HepG2 (cell line): ENCODE measurements at regions not wholly inside any gene's neighbourhood (a gene's known extent, or its start where the extent isn't known, plus 50 kb on each side); places are given as distances from the start of the nearest gene placed in this dataset.

ENCODE experiments used
- ATAC-seq: fragments of 200-7000 bp; cut with Tn5 transposase; 3 replicates; pipeline ENCODE4 v1.9.1; 2020; ENCODE audit warnings: mild to moderate bottlenecking, moderate library complexity
- BruUV-seq: library from RNA; stranded (reverse); fragments of 400-500 nt; replicated peaks from 2 replicates; lab custom pipeline; 2021; lab: Mats Ljungman, UMichigan
- CTCF ChIA-PET: fragments of 300-600 bp; formaldehyde crosslinking; extraction: SDS; loops from one replicate; lab custom pipeline; 2021; ENCODE audit warnings: low total read pairs, inconsistent platforms, low intra/inter-chr PET ratio; lab: Yijun Ruan, JAX
- POLR2A ChIA-PET: fragments of 350-600 bp; sonication (Branson Sonifier 250); formaldehyde crosslinking; loops from one replicate; lab custom pipeline; 2020; ENCODE audit warnings: antibody characterized with exemption, inconsistent platforms; lab: Yijun Ruan, JAX
- DNase-seq: peaks from one replicate; pipeline ENCODE4 v3.0.0-alpha.2; 2015; ENCODE audit warnings: low spot score
- FAIRE-seq: peaks from 3 replicates; lab custom pipeline; 2011; peaks lifted over from hg19 to GRCh38; lab: Jason Lieb, UNC
- H2AFZ ChIP-seq: one replicate; pipeline ENCODE4 v1.6.1; 2011; ENCODE audit warnings: low read length, inconsistent platforms
- H3K27ac ChIP-seq: fragments of 300-600 bp; 3 replicates; pipeline ENCODE4 v1.8.0; 2011; ENCODE audit warnings: mixed run types, mild to moderate bottlenecking, mixed read lengths, low read length, inconsistent platforms; ENCODE audit not compliant: insufficient read depth; ENCODE audit errors: extremely low read length
- H3K27me3 ChIP-seq, 2 experiments: fragments of 200-600 bp in 1 of 2; 2 replicates in 1 of 2; 3 replicates in 1 of 2; pipeline versions ENCODE4 v1.6.0 to v1.8.0; 2011; ENCODE audit warnings: low read length in 2 of 2, mild to moderate bottlenecking in 2 of 2, moderate library complexity in 2 of 2, inconsistent platforms in 1 of 2; ENCODE audit not compliant: insufficient read depth in 2 of 2, control insufficient read depth in 1 of 2
- H3K36me3 ChIP-seq, 2 experiments: fragments of 200-600 bp in 1 of 2; replicated peaks in 1 of 2; 2 replicates in 1 of 2; 3 replicates in 1 of 2; pipeline versions ENCODE4 v1.5.1 to v1.8.0; 2011; ENCODE audit warnings: low read length in 2 of 2, inconsistent platforms in 1 of 2; ENCODE audit not compliant: insufficient read depth in 2 of 2, control insufficient read depth in 1 of 2
- H3K4me1 ChIP-seq: 2 replicates; pipeline ENCODE4 v1.5.1; 2012; ENCODE audit warnings: low read length, inconsistent platforms; ENCODE audit not compliant: insufficient read depth
- H3K4me2 ChIP-seq: 2 replicates; pipeline ENCODE4 v1.6.0; 2011; ENCODE audit warnings: low read depth, low read length, inconsistent platforms
- H3K4me3 ChIP-seq, 3 experiments: fragments of 200-600 bp in 1 of 3; sonication (generic), shearing (Covaris generic) in 1 of 3; replicated peaks in 1 of 3; 2 replicates each; pipeline ENCODE4 v1.5.1; 2011 to 2016; ENCODE audit warnings: low read length in 3 of 3, inconsistent platforms in 2 of 3, low read depth in 2 of 3, mild to moderate bottlenecking in 2 of 3, control low read depth in 1 of 3, mixed read lengths in 1 of 3; ENCODE audit not compliant: insufficient read depth in 1 of 3
- H3K79me2 ChIP-seq: one replicate; pipeline ENCODE4 v1.6.1; 2011; ENCODE audit warnings: low read length, inconsistent platforms; ENCODE audit not compliant: insufficient read depth
- H3K9ac ChIP-seq: 2 replicates; pipeline ENCODE4 v1.6.0; 2011; ENCODE audit warnings: mild to moderate bottlenecking, low read depth, low read length, inconsistent platforms; ENCODE audit not compliant: insufficient read depth
- H3K9me3 ChIP-seq: 2 replicates; pipeline ENCODE4 v1.5.1; 2012; ENCODE audit warnings: mild to moderate bottlenecking, low read length
- H4K20me1 ChIP-seq: 2 replicates; pipeline ENCODE4 v1.6.0; 2011; ENCODE audit warnings: inconsistent platforms, mild to moderate bottlenecking, low read length, moderate library complexity; ENCODE audit not compliant: insufficient read depth
- ASH2L ChIP-seq: fragments of 300-600, 200-600 bp; sonication (generic); IDR thresholded peaks from 2 replicates; pipeline ENCODE4 v1.7.0; 2017; ENCODE audit warnings: low read depth, mild to moderate bottlenecking, moderate library complexity, mixed read lengths, low read length; ENCODE audit not compliant: insufficient read length
- RBM22 ChIP-seq: fragments of 200-400 bp; formaldehyde crosslinking; optimal IDR thresholded peaks from 2 replicates; pipeline ENCODE3; 2017; ENCODE audit warnings: mild to moderate bottlenecking, low read length, moderate library complexity
- TOPORS ChIP-seq: sonication (generic); formaldehyde crosslinking; IDR thresholded peaks from 2 replicates; pipeline ENCODE4 v1.8.0; 2023; ENCODE audit warnings: mild to moderate bottlenecking, missing genetic modification reagents
- ZNF331 ChIP-seq: sonication (generic); formaldehyde crosslinking; IDR thresholded peaks from 2 replicates; pipeline ENCODE4 v1.4.0; 2020; ENCODE audit warnings: missing genetic modification reagents
- ZNF607 ChIP-seq: sonication (generic); formaldehyde crosslinking; IDR thresholded peaks from 2 replicates; pipeline ENCODE4 v1.5.1; 2020; ENCODE audit warnings: missing genetic modification reagents, mild to moderate bottlenecking, borderline replicate concordance
- WGBS: methylation state at CpG from one replicate; pipeline ENCODE4 v1.1.6; 2017; ENCODE audit warnings: low lambda C conversion rate; 5-methylcytosine and 5-hydroxymethylcytosine counted together
- in situ Hi-C: cut with HindIII; loops from 2 replicates; pipeline ENCODE4 v1.10.0; 2017; ENCODE audit warnings: low pct_unique_long_range_greater_than_20kb; ENCODE audit not compliant: extremely low pct_ligation_motif_present
- intact Hi-C: fragments of 100-400 bp; cut with micrococcal nuclease; formaldehyde crosslinking; loops from one replicate; pipeline ENCODE4 v1.10.0; 2022; ENCODE audit not compliant: unreplicated experiment
- TF ChIP-seq, protein P1 (sequence below): sonication (generic); formaldehyde crosslinking; IDR thresholded peaks from 2 replicates; pipeline ENCODE4 v1.4.0; 2020; ENCODE audit warnings: missing genetic modification reagents
- TF ChIP-seq, protein P2 (sequence below): IDR thresholded peaks from 2 replicates; pipeline ENCODE4 v1.6.1; 2012; ENCODE audit warnings: inconsistent platforms
- TF ChIP-seq, protein P3 (sequence below), 2 experiments: sonication (generic) in 1 of 2; formaldehyde crosslinking in 1 of 2; IDR thresholded peaks; 2 replicates each; pipeline versions ENCODE4 v1.4.0 to v1.6.1; 2016 to 2020; ENCODE audit warnings: borderline replicate concordance in 1 of 2, low read depth in 1 of 2, mild to moderate bottlenecking in 1 of 2, missing genetic modification reagents in 1 of 2

DNA sequence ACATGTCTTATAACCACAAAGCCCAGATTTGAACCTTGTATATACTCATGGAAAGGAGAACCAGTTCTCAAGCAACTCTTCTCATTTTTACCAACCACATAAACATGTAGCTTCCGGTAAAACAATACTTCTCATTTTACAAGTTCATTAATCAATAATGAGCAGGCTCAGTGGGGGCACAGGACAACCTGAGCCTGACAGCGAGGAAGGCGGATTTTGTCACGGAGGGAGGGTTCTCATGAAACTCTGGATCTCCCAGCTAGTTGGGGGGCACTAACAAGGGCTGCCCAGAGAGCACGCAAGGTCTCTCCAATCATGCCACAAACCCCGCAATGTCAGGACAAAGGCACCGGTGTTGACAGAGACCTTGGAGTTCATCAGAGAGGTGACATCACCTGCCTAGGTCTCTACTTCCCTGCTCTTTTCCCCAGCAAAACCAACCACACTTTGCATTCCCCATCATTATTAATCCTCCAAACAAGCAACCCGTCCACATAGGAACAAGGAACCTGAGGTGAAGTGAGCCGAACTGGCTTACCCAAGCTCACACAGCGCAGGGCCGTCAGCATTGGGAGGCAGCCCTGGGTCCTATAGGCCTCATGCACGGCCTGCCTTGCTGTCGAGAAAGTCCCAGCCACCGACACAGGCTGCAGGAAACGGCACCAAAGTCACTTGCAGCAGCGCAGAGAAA, 192.1 kb upstream of the KLF14 start (continued):
- TF ChIP-seq ASH2L (no peak), ZNF331 (CRISPR knock-in tag) (no peak), TOPORS (CRISPR knock-in tag) (no peak), ZNF607 (peak; percentile 34; the same call in 1 of the 2 replicates)
- TF ChIP-seq, protein P1, sequence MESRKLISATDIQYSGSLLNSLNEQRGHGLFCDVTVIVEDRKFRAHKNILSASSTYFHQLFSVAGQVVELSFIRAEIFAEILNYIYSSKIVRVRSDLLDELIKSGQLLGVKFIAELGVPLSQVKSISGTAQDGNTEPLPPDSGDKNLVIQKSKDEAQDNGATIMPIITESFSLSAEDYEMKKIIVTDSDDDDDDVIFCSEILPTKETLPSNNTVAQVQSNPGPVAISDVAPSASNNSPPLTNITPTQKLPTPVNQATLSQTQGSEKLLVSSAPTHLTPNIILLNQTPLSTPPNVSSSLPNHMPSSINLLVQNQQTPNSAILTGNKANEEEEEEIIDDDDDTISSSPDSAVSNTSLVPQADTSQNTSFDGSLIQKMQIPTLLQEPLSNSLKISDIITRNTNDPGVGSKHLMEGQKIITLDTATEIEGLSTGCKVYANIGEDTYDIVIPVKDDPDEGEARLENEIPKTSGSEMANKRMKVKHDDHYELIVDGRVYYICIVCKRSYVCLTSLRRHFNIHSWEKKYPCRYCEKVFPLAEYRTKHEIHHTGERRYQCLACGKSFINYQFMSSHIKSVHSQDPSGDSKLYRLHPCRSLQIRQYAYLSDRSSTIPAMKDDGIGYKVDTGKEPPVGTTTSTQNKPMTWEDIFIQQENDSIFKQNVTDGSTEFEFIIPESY (CRISPR knock-in tag) = peak; percentile 66
- TF ChIP-seq, protein P2, sequence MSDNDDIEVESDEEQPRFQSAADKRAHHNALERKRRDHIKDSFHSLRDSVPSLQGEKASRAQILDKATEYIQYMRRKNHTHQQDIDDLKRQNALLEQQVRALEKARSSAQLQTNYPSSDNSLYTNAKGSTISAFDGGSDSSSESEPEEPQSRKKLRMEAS = no peak; the same call in 1 of the 2 replicates

DNA sequence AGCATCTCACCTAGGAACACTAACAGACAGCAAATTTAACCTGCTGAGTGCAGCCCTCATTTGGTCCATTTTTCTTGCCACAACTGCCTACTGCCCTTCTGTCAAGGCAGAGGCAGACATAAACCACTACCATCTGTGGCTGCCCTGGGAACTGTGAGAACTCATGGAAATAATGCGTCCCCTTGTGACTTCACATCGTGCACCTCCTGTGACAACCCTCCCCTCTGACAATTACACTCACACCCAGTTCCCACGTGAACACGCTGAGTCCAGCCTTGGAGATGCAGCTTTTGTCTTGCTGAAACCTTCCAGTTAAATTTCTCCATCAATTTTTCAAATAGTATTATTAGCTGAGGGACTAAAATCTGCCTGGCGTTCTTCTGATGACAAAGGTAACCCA, 193.1 kb upstream of the KLF14 start:
- ChIA-PET CTCF (no interaction called here), POLR2A (interaction anchor here (1.1 kb wide), 1 partner anchor 15 kb away, joined by 4 read pairs; no protein-coding TSS in a partner anchor)
- 98% methylated on average over 5 of the region's 5 CpGs for WGBS
- BruUV-seq = no TSS peak
- Histone ChIP-seq H3K27me3 (no peaks in the 10 kb centered on the region), H3K27ac (no peak overlapping the region), H3K79me2 (peaks cover 87% of the 10 kb centered on the region), H2AFZ (no peak overlapping the region), H3K36me3 (peaks cover 3 to 18% of the 10 kb centered on the region in 2 experiments; a peak in 4 of 5 replicates), H4K20me1 (peaks cover 4% of the 10 kb centered on the region; the same call in 1 of the 2 replicates), H3K4me1 (peaks cover 66% of the 10 kb centered on the region), H3K4me2 (no peak overlapping the region), H3K4me3 (no peak overlapping the region), H3K9ac (no peak overlapping the region), H3K9me3 (no peaks in the 10 kb centered on the region)
- TF ChIP-seq, protein P3, sequence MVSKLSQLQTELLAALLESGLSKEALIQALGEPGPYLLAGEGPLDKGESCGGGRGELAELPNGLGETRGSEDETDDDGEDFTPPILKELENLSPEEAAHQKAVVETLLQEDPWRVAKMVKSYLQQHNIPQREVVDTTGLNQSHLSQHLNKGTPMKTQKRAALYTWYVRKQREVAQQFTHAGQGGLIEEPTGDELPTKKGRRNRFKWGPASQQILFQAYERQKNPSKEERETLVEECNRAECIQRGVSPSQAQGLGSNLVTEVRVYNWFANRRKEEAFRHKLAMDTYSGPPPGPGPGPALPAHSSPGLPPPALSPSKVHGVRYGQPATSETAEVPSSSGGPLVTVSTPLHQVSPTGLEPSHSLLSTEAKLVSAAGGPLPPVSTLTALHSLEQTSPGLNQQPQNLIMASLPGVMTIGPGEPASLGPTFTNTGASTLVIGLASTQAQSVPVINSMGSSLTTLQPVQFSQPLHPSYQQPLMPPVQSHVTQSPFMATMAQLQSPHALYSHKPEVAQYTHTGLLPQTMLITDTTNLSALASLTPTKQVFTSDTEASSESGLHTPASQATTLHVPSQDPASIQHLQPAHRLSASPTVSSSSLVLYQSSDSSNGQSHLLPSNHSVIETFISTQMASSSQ (IDR thresholded peaks at IDR 0.05; ENCODE audit: low read depth) = no peak
- TF ChIP-seq, protein P3 (CRISPR knock-in tag; IDR thresholded peaks at IDR 0.05; ENCODE audit: borderline replicate concordance) = no peak
- TF ChIP-seq RBM22 = peak; percentile 87
- no peak for FAIRE-seq
- intact Hi-C loops (no loop called here), in situ Hi-C loops (no loop called here)
- DNase-seq = no peak
- no peak for ATAC-seq
